Transverse colon (tissue), 4 donors: ENCODE measurements at regions not wholly inside any gene's neighbourhood (a gene's known extent, or its start where the extent isn't known, plus 50 kb on each side); places are given as distances from the start of the nearest gene placed in this dataset.

ENCODE experiments used
- EP300 ChIP-seq: sonication (generic); formaldehyde crosslinking; IDR thresholded peaks from one replicate; pipeline ENCODE4 v1.6.1; 2017; ENCODE audit warnings: antibody characterized with exemption, low read depth
- POLR2A ChIP-seq: fragments of 450-650 bp; IDR thresholded peaks from one replicate; pipeline ENCODE4 v1.6.1; 2016; ENCODE audit warnings: antibody characterized with exemption, mild to moderate bottlenecking, moderate library complexity
- POLR2AphosphoS5 ChIP-seq, 3 donors: sonication (generic); formaldehyde crosslinking; IDR thresholded peaks; one replicate each; pipeline ENCODE4 v1.6.1; 2016; ENCODE audit warnings: antibody characterized with exemption in 3 of 3
- TF ChIP-seq, protein P1 (sequence below), 5 experiments: fragments of 200-600 bp in 3 of 5; fragments of 450-650 bp in 2 of 5; sonication (generic) in 3 of 5; IDR thresholded peaks; 1 replicate in 2 of 5; 2 replicates in 3 of 5; pipeline ENCODE4 v1.5.1; 2016 to 2017; ENCODE audit warnings: antibody characterized with exemption in 5 of 5, inconsistent platforms in 3 of 5, mild to moderate bottlenecking in 2 of 5, moderate library complexity in 1 of 5

DNA sequence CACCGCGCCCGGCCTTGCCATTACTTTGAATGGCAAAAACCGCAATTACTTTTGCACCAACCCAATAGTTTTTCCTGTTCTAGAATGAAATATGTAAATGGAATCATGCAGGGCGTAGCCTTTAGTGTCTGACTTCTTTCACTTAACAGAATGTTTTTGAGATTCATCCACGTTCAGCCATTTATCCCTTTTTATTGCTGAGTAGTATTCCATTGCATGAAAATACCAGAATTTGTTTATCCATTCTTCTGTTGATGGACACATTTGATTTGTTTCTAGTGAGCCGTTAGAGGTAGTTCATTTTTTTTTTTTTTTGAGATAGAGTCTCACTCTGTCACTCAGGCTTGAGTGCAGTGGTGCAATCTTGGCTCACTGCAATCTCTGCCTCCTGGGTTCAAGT, 90.6 kb downstream of the SLC25A47 start:
- TF ChIP-seq POLR2A = no peak
- TF ChIP-seq POLR2AphosphoS5 (IDR thresholded peaks at IDR 0.05) = no peak
- TF ChIP-seq, protein P1, sequence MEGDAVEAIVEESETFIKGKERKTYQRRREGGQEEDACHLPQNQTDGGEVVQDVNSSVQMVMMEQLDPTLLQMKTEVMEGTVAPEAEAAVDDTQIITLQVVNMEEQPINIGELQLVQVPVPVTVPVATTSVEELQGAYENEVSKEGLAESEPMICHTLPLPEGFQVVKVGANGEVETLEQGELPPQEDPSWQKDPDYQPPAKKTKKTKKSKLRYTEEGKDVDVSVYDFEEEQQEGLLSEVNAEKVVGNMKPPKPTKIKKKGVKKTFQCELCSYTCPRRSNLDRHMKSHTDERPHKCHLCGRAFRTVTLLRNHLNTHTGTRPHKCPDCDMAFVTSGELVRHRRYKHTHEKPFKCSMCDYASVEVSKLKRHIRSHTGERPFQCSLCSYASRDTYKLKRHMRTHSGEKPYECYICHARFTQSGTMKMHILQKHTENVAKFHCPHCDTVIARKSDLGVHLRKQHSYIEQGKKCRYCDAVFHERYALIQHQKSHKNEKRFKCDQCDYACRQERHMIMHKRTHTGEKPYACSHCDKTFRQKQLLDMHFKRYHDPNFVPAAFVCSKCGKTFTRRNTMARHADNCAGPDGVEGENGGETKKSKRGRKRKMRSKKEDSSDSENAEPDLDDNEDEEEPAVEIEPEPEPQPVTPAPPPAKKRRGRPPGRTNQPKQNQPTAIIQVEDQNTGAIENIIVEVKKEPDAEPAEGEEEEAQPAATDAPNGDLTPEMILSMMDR (IDR thresholded peaks at IDR 0.05) = no peak
- no peak for TF ChIP-seq EP300
